Endodermal cell (in vitro differentiated cells): ENCODE measurements at regions not wholly inside any gene's neighbourhood (a gene's known extent, or its start where the extent isn't known, plus 50 kb on each side); places are given as distances from the start of the nearest gene placed in this dataset.
A peak's percentile ranks its signal among the peaks of the same experiment; 100 is the strongest.

ENCODE experiments used
- DNase-seq: peaks from one replicate; pipeline ENCODE4 v3.0.0-alpha.2; 2017
- H3K27ac ChIP-seq: 2 replicates; pipeline ENCODE4 v1.5.1; 2013; ENCODE audit warnings: mild to moderate bottlenecking, low read depth, low read length, moderate library complexity
- H3K27me3 ChIP-seq: 2 replicates; pipeline ENCODE4 v1.6.1; 2013; ENCODE audit warnings: mild to moderate bottlenecking, low read length, moderate library complexity; ENCODE audit not compliant: insufficient read depth, control insufficient read depth, poor library complexity, severe bottlenecking
- H3K36me3 ChIP-seq: 2 replicates; pipeline ENCODE4 v1.7.0; 2013; ENCODE audit warnings: mild to moderate bottlenecking, low read length, moderate library complexity; ENCODE audit not compliant: control insufficient read depth, insufficient read depth
- H3K4me1 ChIP-seq: one replicate; pipeline ENCODE4 v1.7.0; 2013; ENCODE audit warnings: low read length; ENCODE audit not compliant: control insufficient read depth, insufficient read depth
- H3K4me3 ChIP-seq: 2 replicates; pipeline ENCODE4 v1.5.1; 2013; ENCODE audit warnings: mild to moderate bottlenecking, low read length, moderate library complexity
- H3K9ac ChIP-seq: 2 replicates; pipeline ENCODE4 v1.6.1; 2013; ENCODE audit warnings: mild to moderate bottlenecking, low read length, moderate library complexity; ENCODE audit not compliant: poor library complexity, severe bottlenecking; ENCODE audit errors: extremely low read depth
- H3K9me3 ChIP-seq: 2 replicates; pipeline ENCODE4 v1.6.1; 2013; ENCODE audit warnings: mild to moderate bottlenecking, low read length, moderate library complexity; ENCODE audit not compliant: control insufficient read depth
- H3K27ac Mint-ChIP-seq: 2 replicates; pipeline ENCODE4 v1.8.0; 2020; ENCODE audit warnings: mixed read lengths
- H3K27me3 Mint-ChIP-seq: 2 replicates; pipeline ENCODE4 v1.8.0; 2021; ENCODE audit warnings: mild to moderate bottlenecking, mixed read lengths; ENCODE audit not compliant: insufficient read depth
- H3K36me3 Mint-ChIP-seq: 2 replicates; pipeline ENCODE4 v1.8.0; 2020; ENCODE audit warnings: low read depth, mixed read lengths
- H3K4me1 Mint-ChIP-seq: 2 replicates; pipeline ENCODE4 v1.8.0; 2020; ENCODE audit warnings: mixed read lengths
- H3K4me3 Mint-ChIP-seq: 2 replicates; pipeline ENCODE4 v1.8.0; 2020; ENCODE audit warnings: mild to moderate bottlenecking, moderate library complexity, mixed read lengths
- H3K9me3 Mint-ChIP-seq: 2 replicates; pipeline ENCODE4 v1.8.0; 2020; ENCODE audit warnings: mild to moderate bottlenecking, mixed read lengths
- CTCF ChIP-seq: fragments of 200-600 bp; sonication (generic); conservative IDR thresholded peaks from 2 replicates; pipeline ENCODE4 v1.5.0; 2021; ENCODE audit warnings: antibody characterized with exemption, mild to moderate bottlenecking
- WGBS, 2 experiments: methylation state at CpG; one replicate each; pipeline versions ENCODE4 v1.1.5 to v1.1.7; 2013; ENCODE audit warnings: missing lambda C conversion rate in 2 of 2, mixed read lengths in 1 of 2; ENCODE audit not compliant: insufficient coverage in 1 of 2, insufficient read length in 1 of 2; 5-methylcytosine and 5-hydroxymethylcytosine counted together

GRCh38 chr4:165597581-165598480, 219.0 kb downstream of the CPE start:
- H3K9me3 Mint-ChIP-seq, result no peaks in the 10 kb centered on the region
- no peak overlapping the region for H3K27ac Mint-ChIP-seq
- H3K36me3 ChIP-seq, result no peaks in the 10 kb centered on the region
- H3K4me3 Mint-ChIP-seq, result no peak overlapping the region
- H3K36me3 Mint-ChIP-seq, result no peaks in the 10 kb centered on the region
- 87 to 100% methylated on average over 2 to 3 of the region's 3 CpGs for WGBS, 2 experiments
- no peaks in the 10 kb centered on the region for H3K9me3 ChIP-seq
- H3K27me3 Mint-ChIP-seq, result no peaks in the 10 kb centered on the region
- no peak overlapping the region for H3K4me3 ChIP-seq
- H3K4me1 Mint-ChIP-seq, result no peaks in the 10 kb centered on the region
- no peak overlapping the region for H3K9ac ChIP-seq
- no peak overlapping the region for H3K27ac ChIP-seq
- no peaks in the 10 kb centered on the region for H3K27me3 ChIP-seq
- no peaks in the 10 kb centered on the region for H3K4me1 ChIP-seq
- no peak for DNase-seq
- no peak for TF ChIP-seq CTCF

GRCh38 chr4:165600959-165601683, 222.3 kb downstream of the CPE start:
- Histone ChIP-seq H3K9me3 (no peaks in the 10 kb centered on the region), H3K27me3 (no peaks in the 10 kb centered on the region), H3K4me1 (no peaks in the 10 kb centered on the region), H3K27ac (peak overlapping the region; percentile 54), H3K4me3 (no peak overlapping the region), H3K36me3 (no peaks in the 10 kb centered on the region), H3K9ac (no peak overlapping the region)
- Mint-ChIP-seq H3K27me3 (peaks cover 2% of the 10 kb centered on the region), H3K4me3 (no peak overlapping the region), H3K27ac (no peak overlapping the region), H3K36me3 (no peaks in the 10 kb centered on the region), H3K9me3 (no peaks in the 10 kb centered on the region), H3K4me1 (no peaks in the 10 kb centered on the region)
- DNase-seq, result no peak
- TF ChIP-seq CTCF, result no peak
- 76 to 89% methylated on average over 4 of the region's 4 CpGs for WGBS, 2 experiments

GRCh38 chr4:165602621-165603020, 223.8 kb downstream of the CPE start:
- Mint-ChIP-seq H3K9me3 (no peaks in the 10 kb centered on the region), H3K4me1 (no peaks in the 10 kb centered on the region), H3K4me3 (no peak overlapping the region), H3K27me3 (peaks cover 2% of the 10 kb centered on the region), H3K27ac (no peak overlapping the region), H3K36me3 (no peaks in the 10 kb centered on the region)
- Histone ChIP-seq H3K27ac (no peak overlapping the region), H3K4me3 (no peak overlapping the region), H3K36me3 (no peaks in the 10 kb centered on the region), H3K9me3 (no peaks in the 10 kb centered on the region), H3K9ac (no peak overlapping the region), H3K27me3 (no peaks in the 10 kb centered on the region), H3K4me1 (no peaks in the 10 kb centered on the region)
- 86 to 98% methylated on average over 1 to 4 of the region's 4 CpGs for WGBS, 2 experiments
- DNase-seq, result no peak
- TF ChIP-seq CTCF, result no peak
